Fibroblast of skin of abdomen (primary cell): ENCODE measurements at regions not wholly inside any gene's neighbourhood (a gene's known extent, or its start where the extent isn't known, plus 50 kb on each side); places are given as distances from the start of the nearest gene placed in this dataset.

Experiments
- DNase-seq: peaks from one replicate; pipeline ENCODE4 v3.0.0-alpha.2; 2013

GRCh38 chr5:71865665-71866320 is 146.7 kb downstream of the CARTPT start:
- DNase-seq: no peak

GRCh38 chr5:71872311-71872864 is 153.3 kb downstream of the CARTPT start:
- peak; percentile 43 for DNase-seq

- DNase-seq: no peak
Observed at GRCh38 chr5:71873191-71873591, 154.1 kb downstream of the CARTPT start.

GRCh38 chr5:71874521-71874920 is 155.4 kb downstream of the CARTPT start:
- DNase-seq: no peak

GRCh38 chr5:71877511-71877910 is 158.4 kb downstream of the CARTPT start:
- no peak for DNase-seq

- no peak for DNase-seq
Observed at GRCh38 chr5:71880536-71880935, 161.5 kb downstream of the CARTPT start.

GRCh38 chr5:71882826-71883741 is 164.0 kb downstream of the CARTPT start:
- peak; percentile 60 for DNase-seq

GRCh38 chr5:71883742-71884103 is 164.6 kb downstream of the CARTPT start:
- DNase-seq: no peak

GRCh38 chr5:71884926-71885325 is 165.9 kb downstream of the CARTPT start:
- DNase-seq: no peak

GRCh38 chr5:71886406-71886805 is 167.3 kb downstream of the CARTPT start:
- no peak for DNase-seq

GRCh38 chr5:71887680-71888079 is 168.6 kb downstream of the CARTPT start:
- peak; percentile 83 for DNase-seq

- DNase-seq: no peak
Observed at GRCh38 chr5:71891406-71891805, 172.3 kb downstream of the CARTPT start.

- peak; percentile 51 for DNase-seq
Observed at GRCh38 chr5:71891856-71892255, 172.8 kb downstream of the CARTPT start.

- DNase-seq: no peak
Observed at GRCh38 chr5:71892641-71893365, 173.7 kb downstream of the CARTPT start.

- DNase-seq: no peak
Observed at GRCh38 chr5:71893451-71893850, 174.4 kb downstream of the CARTPT start.

- no peak for DNase-seq
Observed at GRCh38 chr5:71894091-71894490, 175.0 kb downstream of the CARTPT start.

GRCh38 chr5:71895546-71895945 is 176.5 kb downstream of the CARTPT start:
- DNase-seq: no peak

GRCh38 chr5:71899865-71900342 is 180.8 kb downstream of the CARTPT start:
- peak; percentile 53 for DNase-seq

GRCh38 chr5:71903808-71904207 is 184.7 kb downstream of the CARTPT start:
- DNase-seq: no peak

GRCh38 chr5:71904852-71905251 is 185.8 kb downstream of the CARTPT start:
- DNase-seq: no peak

GRCh38 chr5:71905834-71906711 is 187.0 kb downstream of the CARTPT start:
- DNase-seq: no peak
